SKM-1 treated with dmso at 0.1 percent for 144 hours (cell line): ENCODE measurements at regions not wholly inside any gene's neighbourhood (a gene's known extent, or its start where the extent isn't known, plus 50 kb on each side); places are given as distances from the start of the nearest gene placed in this dataset.

Source experiments
- DNase-seq: peaks from one replicate; lab custom pipeline; 2025; ENCODE audit not compliant: unreplicated experiment; lab: John Stamatoyannopoulos, UW

DNA sequence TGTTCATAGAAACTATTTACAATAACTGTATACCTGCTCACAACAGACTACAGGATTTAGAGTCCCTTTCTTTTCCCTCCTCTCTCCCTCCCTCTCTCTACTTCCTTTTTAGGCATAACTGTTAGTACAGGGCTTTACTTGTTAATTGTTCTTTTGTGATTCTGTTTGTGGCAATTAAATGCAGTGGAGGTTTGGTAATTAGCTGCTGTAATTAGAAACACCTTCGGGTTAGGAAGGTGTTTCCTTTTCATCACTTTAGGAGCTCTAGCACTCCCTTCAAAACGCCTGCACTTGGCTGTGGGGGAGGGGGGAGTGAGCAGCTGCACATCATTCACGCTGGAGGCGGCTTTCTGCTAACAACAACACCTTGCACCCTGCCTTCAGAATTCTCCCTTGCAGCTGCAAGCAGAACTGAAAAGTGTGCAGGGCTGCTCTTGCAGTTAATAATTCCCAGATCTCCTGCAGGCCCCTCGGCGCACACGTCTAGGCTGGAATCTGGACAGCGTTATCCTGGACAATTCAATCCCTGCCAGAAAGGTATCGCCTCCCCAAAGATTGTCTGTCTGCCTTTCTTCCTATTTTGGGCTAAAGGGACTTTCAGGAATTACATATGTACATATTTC is 242.6 kb upstream of the RGMA start:
- no peak for DNase-seq

DNA sequence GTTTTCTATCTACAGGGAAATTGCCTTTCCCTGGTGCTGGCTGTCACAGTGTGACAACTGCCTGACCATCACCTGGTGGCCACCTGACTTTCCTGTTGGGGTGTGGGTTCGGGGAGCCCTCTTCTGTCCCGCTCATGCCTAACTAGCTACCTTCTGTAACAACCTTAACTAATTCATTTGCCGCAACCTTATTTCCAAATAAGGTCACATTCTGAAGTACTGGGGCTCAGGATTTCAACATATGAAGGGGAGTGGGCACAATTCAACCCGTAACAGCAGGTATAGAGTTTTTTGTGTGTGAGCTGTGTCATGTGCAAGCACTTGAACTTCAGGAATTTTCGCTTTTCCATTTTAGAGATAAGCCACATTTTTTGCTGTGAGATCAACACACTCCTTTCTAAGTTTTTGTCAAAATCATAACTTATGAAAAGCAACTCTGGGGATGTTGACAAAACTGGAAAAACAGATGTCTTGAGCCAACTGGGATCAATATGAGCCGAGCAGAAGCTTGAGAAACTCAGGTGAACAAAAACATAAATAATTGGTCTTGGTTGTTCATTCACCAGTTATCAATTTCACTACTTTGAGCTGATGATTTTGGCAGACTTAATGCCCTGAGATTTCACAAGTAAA is 242.0 kb upstream of the RGMA start:
- no peak for DNase-seq

DNA sequence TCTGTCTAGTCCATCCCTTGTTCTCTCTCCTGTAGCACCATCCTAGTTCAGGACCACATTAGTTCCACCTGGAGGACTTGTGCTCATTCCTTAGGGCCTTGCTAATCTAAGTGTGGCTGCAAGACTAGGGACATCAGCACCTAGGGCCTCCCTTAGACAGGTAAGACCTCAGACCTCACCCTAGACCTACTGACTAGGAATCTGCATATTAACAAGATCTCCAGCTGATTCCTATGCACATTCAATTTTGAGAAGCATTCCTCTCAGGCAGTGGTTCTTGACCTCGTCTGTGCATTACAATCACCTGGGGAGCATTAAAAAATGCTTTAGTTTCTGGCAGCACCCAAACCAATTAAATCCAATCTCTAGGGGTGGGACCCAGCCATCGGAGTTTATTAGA is 238.4 kb upstream of the RGMA start:
- no peak for DNase-seq

DNA sequence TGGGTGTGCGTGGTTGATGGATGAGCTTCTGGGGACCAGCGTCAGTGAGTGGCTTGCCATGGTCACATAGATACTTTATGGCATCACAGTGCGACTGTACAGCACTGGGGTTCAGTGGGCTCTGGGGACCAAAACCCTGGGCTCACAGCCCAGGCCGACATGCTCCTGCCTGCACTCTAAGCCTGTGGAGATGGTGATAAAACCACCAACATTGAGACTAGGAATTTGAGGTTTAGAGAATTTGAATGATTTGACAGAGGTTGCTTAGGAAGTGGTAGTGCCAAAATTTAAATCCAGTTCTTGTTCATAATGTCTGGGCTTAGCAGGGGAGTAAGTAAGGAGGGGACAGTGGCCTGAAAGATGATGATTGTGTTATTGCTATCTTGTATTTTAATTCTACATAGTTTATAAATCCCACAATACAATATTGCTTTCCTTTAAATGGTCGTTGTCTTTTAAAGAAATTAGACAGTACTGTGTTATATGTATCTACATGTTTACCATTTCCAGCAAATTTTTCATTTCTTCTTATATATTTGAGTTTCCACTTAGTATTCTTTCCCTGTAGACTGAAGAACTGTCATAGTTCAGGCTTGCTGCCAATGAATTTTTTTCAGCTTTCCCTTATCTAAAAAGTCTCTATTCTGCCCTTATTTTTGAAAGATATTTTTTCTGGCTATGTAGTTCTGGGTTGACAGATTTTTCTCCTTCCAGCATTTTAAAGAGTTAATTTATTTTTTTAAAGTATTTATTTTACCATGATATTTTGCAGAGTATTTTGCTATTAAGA is 235.4 kb upstream of the RGMA start:
- no peak for DNase-seq

DNA sequence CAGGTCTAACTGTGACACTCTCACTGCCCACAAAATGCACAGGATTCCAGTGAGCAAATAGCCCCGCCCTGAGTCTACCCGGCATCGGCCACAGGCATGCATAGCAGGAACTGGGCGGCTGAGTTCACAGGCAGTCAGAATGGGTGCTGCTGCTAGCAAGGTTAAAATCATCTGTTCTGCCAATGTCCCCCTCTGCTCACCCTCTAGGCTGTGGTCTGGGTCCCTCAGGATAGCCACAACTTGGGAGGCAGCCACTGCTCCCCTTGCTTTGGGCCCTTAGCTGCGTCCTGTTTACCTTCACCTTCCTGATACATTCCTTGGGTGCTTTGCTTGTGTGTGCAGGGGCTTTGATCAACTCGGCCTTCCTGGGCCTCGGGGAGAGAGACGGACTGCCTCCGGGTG is 232.9 kb upstream of the RGMA start:
- no peak for DNase-seq

DNA sequence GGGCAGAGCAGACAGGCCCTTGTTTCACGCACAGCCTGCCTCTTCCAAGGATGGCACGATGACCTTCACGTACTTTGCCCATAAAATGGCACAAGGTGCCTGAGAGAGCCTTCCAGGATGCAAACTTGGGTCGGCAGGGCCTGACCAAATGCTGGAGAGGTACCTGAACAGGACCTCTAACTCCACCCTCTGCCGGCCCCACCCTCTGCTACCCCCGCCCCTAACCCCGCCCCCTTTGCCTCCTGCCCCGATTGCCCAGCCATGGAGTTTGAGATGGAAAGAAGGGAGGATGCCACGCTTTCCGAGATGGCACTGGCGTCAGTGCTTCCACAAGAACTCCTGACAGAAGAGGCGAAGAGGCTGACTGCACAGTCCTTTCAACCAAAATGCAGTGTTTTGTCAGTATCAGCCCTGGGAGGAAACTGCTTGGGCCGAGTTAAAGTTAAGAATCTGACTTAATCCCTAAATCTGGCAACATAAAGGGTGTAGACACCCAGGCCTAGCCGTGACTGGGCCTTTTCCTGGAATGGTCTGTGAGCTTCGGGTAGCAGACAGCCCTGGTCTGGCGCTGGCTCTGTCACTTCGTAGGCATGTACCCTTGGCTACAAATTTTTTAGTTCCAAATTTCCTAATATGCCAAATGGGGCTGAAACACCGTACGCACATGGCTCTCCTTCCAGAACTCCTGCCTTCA is 230.3 kb upstream of the RGMA start:
- no peak for DNase-seq

DNA sequence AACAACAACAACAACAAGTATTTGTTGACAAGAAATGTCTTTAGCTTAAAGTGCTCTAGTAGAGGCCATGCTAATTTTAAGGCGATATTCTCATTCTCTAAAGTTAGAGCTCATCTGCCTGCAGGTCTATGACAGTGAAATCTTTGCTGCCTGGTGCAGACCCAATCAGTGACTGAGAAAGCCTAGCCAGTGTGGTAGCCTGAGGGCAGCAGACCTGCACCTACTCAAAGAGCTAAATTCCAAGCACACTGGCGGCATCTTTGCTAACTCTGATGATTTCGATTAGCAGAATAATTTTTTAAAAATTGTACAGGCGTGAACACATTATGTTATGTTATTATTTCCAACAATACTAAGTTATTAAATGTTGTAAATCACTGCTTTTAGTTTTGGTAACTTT is 228.8 kb upstream of the RGMA start:
- DNase-seq: no peak

DNA sequence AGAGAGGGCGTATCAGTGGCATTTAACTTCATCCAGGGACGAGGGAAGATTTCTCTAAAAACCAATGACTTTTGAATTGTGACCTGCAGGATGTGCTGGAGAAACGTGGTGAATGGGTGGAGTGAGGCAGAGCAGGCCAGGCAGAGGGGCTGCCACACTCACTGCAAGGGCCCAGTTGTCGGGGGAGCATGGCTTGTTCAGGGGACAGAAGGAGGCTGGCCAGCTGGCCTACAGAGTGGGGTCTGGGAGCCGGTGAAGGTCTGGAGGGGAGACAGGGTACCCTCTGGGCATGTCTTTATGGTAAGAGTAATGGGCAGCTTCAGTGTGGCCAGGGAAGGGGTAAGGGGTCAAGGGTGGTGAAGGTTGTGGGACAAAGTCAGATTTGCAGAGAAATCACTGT is 225.2 kb upstream of the RGMA start:
- no peak for DNase-seq

DNA sequence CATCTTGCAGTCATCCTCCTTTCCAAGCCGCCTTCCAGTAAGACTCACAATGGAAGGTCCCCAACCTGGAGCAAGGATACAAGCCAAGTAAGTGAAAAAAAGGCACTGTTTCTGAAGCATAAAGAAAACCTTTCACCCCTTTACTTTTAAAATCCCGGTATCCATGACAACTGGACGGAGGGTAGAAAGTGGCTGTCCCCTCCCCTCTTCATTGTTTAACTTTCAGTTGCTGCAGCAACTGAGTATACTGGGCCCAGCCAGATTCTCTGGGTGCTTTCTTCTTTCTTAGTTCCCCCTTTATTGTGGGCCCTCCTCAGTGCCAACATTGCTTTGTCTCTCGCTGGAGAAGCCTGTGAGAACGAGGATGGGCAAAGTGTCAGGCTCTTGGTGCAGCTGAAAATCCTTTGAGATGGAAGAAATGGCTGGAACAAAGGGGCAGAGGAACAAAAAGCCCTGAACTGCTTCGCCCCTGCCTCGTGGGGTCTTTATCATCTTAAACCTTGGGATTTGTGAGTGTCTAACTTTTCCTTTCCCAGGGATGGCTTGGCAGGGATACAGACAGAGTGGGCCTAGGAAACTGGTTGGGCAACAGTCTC is 224.0 kb upstream of the RGMA start:
- DNase-seq: no peak

DNA sequence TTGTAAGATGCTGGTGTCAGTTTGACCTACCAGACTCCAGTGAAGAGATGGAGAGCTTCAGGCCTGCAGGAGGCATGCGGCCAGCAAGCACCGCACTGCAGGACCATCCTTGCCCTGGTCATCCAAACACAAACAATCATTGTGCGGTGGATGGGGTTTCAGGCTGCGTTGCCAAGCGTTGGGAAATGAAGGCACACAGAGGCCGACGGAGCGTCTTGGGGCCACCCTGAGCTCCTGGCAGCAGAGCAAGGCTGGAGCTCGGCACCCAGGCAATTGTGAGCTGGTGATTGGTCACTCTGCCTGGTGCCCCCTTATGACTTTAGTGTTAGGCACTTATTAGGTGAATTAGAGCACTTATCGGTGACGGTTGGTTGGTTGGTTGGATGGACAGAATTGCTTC is 222.6 kb upstream of the RGMA start:
- DNase-seq: no peak

DNA sequence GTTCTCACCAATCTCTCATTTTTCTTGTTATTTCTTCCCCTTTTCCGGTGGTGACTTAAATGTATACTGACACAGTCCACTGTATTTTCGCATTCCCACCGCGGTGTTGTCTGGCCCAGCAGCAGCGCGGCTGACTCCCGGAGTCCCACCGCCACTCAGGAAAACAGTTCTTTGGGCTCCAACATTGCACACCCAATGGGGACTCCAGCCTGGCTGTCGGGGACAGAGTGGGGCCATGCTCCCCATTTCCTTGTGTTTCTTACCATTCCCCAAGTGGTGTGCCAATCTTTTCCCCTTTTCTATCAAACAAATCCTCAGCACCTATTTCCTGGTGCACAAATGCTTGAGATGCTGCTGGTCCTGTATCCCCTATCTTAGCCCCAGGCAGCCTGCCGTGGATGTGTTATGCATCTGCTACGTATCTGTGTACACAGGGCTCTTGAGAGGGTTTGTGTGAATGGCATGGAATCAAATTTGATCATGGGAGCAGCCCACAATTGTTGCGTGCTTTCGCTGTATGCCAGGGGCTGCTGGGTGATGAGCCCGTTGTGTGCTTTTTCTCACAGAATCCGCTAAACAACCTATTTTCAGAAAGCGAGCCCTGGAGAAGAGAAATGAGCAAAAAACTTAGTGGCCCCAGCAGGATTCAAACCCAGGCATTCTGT is 219.1 kb upstream of the RGMA start:
- DNase-seq: no peak

DNA sequence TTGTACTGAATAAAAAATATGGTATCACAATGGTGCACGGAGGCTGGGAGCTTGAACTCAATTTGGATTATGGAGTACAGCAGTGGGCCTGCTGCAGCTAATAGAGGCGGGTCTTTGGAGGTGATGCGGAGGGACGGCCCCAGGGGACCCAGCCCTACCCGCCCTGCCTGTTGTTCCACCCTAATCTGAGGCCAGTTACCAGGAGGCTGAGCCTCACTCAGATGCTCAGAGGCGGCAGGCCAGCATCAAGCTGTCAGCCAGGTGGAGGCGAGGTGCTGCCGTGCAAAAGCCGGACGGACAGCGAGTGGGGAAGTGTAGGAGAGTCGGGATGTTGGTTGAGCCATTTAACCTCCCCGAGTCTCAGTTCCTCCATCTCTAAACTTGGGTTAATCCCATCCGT is 218.5 kb upstream of the RGMA start:
- no peak for DNase-seq

DNA sequence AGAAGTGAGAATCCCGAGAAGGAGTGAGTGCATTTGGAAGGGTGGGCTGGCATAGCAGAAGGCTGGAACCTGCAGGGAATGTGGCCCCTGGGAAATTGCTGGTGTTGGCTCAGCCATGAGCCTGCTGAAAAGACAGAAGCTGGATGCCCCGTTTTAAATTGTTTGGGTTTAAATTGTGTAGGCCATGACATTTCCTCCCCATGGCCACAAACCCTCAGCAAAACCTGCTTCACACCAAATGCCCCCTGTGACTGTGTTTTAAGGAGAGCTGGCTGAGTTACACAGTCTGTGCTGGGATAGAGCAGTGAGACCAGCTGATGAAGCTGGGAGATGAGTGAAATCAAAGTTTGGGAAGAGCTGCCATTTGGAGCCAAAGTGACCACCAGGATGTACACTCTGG is 216.3 kb upstream of the RGMA start:
- no peak for DNase-seq

DNA sequence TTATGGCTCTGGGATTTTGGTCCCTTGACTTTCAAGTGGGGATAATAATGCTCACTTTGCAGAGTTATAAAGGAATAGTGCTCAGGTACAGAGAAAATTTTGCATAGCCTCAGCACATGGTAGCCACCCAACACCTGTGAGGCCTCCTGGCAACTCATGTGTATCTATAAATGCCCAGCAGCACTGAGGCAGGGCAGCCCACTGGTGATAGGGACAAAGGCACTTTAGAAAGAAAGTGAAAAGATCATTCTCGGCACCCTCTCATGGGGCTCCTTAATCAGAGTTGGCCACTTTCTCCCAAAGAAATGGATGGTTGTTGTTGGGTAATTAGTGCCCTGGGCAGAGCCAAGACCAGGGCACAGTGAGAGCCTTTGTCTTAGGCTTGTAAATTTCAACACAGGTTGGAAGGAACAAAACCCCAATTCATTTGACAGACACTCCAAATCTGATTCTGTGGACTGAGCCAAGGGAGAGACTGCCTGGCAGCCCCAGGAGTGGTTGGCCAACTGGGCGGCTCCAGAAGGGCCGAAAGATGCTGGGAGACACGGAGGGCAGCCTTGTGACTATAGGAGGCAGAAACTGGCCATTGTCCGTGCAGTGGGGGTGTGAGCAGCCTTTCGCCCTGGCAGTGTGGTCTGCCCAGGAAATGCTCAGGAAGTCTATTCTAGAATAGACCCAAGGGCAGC is 213.2 kb upstream of the RGMA start:
- DNase-seq: no peak

DNA sequence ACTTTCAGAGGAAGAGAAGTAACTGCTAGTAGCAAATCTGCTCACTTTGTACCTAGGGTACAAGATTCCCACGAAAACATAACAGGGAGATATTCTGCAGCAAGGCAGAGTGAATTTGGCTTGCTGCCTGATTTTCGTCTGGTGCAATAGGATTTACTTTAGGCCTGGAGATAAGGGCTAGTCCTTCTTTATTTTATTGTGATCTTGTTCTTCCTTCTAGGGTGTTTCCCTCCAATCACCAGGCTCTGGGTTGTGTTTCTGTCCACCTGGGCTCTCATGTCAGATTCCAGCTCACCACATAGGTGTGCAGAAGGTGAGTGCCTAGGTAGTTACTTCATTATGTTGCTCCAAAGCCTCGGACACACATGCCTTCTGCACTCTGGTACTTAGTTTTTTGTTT is 211.8 kb upstream of the RGMA start:
- DNase-seq: no peak

DNA sequence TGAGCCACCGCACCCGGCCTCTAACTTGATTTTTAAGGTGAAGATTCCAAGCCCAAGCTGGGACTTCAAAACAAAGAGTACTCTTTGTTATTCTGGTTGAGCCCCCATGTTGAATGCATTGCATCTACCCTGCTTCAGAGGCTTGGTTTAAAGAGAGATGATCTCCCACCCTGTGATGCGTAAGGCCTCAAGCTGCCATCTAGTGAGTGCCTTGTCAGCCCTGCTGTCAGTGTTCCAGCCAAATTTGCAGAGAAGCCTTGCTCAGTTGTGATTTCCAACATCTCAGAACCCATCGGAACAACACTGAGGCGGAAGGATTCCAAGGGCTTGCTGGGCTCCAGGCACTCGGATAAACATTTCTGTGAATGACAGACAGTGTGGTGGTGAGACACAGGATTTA is 210.7 kb upstream of the RGMA start:
- no peak for DNase-seq

DNA sequence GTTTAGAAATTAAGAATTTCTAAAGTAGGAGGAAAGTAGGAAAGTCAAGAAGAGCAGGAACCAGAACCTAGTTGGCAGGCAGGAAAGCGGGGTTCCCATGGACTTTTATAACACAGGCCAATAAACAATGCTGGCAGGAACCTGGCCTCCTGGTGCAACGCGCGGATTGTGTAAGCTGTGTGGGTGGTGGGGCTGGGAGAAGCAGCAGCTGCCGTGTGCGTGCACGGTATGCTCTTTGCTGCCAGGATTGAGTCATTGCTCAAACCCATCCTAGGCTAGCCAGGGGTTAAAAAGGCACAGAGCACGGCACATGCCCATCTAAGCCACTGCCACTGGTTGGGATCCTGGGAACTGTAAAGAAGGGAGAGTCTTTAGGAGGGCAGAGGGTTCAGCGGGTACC is 209.9 kb upstream of the RGMA start:
- DNase-seq: peak; percentile 50

DNA sequence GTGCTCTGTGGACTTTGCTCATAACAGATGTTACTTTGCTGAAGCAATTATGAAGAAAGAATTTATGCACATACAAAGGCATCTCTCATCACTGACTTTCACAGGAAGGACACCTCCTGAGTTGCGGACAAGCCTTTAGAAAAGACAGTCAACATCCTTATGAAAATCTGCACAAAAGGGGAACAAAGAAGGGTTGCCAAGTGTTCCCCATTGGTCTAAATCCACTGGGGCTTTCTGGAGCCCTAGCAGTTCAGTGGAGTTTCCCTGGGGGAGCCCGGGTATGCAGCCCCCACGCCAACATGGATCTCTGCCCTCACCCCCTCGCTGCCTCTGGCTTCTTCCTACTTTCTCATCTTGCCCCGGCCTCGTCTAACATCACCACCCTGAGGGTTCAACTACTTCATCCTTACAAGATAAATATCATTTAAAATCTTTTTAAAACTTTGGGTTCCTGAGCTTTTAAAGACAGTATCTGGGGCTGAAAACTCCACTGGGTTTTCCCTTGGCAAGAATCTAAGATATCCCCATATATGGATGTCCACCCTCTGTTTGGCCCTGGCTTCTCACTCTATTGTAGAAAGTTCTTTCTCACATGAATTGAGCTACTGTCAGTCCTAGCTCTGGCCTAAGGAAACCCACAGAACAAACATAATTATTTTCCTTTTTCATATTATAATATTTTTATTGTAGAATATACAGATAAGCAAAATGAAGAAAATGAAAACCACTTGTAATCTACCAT is 207.9 kb upstream of the RGMA start:
- DNase-seq: no peak

DNA sequence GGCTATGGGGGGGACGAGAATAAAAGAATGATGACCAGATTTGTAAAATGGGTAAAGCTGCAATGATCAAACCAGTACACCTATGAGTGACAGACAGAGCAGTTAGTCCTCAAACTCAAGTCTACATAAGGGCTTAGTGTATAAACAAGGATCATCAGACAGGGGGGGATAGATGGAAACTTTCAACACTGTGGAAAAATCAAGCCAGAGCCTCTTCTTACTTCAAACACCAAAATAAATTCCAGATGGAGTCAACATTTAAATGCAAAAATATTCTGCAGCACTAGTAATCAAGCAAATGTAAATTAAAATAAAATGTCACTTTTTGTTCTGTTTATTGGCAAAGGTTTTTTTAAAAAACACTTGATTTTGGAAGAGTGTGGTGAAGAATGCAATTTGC is 205.9 kb upstream of the RGMA start:
- DNase-seq: no peak

DNA sequence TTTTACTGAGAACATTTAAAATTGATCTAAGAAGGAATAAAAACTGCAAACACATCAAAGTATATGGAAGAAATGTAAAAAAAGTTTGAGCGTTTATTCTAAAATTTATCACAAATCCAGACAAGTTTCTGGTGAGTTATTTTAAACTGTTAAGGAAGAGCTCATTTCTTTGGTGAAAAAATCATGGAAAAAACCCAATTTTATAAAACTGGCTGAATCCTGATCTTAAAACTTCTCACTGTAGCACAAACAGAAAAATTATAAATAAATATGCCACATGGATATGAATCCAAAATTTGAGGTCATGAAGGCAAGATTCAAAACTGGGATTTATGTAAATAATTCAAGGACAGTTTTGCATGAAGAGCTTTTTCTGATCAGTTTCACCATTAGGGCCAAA is 205.1 kb upstream of the RGMA start:
- DNase-seq: no peak
